NCI-H128 (cell line): ENCODE measurements at regions not wholly inside any gene's neighbourhood (a gene's known extent, or its start where the extent isn't known, plus 50 kb on each side); places are given as distances from the start of the nearest gene placed in this dataset.

Experiments used
- DNase-seq: peaks from one replicate; lab custom pipeline; 2025; ENCODE audit not compliant: unreplicated experiment; lab: John Stamatoyannopoulos, UW

DNA sequence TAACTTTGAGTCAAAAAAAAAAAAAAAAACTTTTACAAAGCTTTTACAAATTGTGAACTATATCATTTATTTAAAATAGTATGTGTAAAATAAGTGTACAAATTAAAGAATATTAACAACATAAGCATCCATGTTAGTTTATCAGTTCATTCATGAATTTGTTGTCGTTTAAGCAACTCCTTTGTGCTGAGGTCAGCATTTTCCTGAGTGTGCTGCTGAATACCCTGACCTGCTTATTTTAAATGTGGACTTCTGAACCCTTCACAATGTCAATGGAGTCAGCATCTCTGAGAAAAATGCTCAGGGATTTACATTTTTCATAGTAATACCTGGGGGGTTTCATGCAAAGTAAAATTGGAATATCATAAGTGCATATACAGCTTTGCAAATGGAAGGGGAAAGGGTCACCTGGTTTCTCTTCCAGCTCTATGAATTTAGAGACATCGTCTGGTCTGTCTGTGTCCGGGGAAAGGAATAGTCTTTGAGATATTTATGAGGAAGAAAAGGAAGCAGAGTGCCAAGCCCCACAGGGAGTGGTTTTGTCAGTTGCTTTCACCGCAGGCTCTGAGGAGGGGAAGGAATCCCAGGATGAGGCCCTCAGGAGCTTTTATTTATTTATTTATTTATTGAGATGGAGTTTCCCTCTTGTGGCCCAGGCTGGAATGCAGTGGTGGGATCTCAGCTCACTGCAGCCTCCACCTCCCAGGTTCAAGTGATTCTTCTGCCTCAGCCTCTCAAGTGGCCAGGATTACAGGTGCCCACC lies 125.5 kb upstream of the SVIL start:
- no peak for DNase-seq

- no peak for DNase-seq
Observed at GRCh38 chr10:29757551-29758297, 123.0 kb upstream of the SVIL start.

DNA sequence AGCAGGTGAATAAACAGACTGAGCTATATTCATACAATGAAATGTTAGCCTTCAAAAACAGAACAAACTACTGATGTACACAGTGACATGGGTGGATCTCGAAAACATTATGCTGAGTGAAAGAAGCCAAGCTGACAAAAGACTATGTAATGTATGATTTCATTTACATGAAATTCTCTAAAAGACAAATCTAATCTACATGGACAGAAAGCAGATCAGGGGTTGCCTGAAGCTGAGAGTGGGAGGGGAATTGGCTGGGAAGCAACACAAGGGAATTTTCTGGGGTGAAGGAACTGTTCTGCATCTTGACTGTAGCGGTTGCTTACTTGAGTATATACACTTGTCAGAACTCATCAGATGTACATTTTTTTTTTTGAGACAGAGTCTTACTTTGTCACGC lies 121.7 kb upstream of the SVIL start:
- DNase-seq: no peak

DNA sequence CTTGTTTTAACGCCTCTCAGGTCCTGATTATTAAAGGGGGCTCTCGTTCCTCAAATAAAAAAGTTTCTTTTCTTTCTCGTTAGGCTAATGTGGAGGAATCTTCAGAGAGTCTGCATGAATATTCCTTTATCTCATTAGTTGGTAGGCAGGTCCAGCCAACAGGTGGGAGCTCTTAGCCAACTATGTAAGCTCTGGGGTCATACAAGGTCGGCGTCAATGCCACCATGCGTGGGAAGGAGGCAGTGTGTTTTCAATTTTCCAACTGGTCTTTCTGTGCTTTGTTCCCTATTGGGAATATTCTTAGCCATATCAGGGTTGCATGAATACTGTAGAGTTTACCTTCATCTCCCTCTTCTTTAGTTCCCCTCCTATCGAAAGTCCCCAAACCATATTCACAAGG lies 118.5 kb upstream of the SVIL start:
- DNase-seq: no peak

GRCh38 chr10:29751684-29752083 lies 116.9 kb upstream of the SVIL start:
- DNase-seq: no peak

DNA sequence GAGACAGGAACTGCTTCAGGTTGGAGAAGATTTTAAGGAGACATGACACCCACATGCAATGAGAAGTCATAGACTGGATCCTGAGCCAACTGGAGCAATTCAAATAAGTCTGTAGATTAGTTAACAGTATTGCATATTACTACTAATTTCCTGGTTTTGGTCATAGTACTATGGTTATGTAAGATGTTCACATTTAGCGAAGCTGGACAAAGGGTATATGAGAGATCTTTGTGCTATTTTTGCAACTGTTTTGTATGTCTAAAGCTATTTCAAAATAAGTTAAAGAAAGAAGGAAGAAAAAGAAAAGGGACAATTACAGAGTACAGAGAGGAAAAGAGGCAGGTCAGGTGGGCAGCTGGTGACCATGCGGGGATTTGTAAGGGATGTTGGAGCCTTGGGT lies 116.5 kb upstream of the SVIL start:
- no peak for DNase-seq

DNA sequence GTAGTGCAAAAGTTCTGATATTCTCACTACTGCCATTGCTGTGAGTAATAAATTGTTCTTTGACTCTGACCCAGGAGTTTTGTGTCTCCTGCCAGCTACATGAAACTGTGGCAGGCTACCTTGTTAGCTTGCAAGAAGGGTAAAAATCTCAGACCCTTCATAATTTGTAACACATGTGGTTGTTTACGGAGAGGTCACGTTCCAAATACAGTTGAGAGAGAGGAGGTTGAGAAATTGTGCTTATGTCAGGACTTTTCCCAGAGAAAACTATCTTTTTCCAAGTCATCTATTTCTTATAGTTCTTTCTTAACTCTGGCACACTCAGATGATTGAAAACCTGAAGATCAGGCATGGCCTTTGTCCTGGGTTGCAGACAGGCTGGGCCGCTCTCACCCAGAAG lies 114.4 kb upstream of the SVIL start:
- no peak for DNase-seq

DNA sequence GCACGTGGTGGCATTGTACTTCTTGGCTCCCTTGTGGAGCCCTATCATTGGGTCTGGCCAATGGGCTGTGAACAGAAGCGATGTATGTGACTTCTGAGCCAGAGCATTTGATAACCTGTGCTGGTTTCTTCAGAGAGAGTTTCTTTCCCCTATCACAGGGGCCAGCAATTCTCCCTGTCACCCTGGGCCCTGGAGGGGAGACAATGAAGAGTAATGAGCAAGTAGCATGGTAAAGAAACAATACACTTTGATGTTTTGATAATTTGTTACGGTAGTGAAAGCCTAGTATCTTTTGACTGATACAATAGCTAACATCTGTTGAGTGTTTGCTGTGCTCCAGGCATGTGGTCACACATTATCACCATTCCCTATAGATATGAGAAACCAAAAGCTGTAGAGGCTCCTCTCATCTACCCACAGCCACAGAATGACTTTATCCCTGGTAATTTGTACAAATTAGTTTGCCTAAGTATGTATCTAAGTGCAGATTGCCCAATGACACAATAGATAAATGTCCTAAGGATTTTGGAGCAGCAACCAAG lies 113.4 kb upstream of the SVIL start:
- DNase-seq: no peak

GRCh38 chr10:29746080-29746797 lies 111.5 kb upstream of the SVIL start:
- no peak for DNase-seq

GRCh38 chr10:29740981-29741545 lies 106.3 kb upstream of the SVIL start:
- DNase-seq: no peak

DNA sequence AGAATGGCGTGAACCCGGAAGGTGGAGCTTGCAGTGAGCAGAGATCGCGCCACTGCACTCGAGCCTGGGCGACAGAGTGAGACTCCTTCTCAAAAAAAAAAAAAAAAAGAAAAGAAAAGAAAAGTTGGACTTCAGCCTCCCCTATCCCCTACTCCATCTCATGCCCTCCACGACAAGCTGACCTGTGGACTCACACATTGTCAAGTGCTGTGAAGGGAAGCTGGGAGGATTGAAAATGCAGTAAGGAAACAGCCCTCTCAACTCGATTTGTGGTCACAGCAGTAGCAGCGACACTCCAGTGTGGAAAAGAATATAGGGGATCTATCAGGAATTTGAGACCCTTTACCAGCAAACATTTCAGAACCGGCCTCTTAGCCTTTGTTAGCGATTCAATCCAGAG lies 103.6 kb upstream of the SVIL start:
- DNase-seq: no peak

- no peak for DNase-seq
Observed at GRCh38 chr10:29737074-29737593, 102.4 kb upstream of the SVIL start.

GRCh38 chr10:29736366-29737073 lies 101.7 kb upstream of the SVIL start:
- no peak for DNase-seq

DNA sequence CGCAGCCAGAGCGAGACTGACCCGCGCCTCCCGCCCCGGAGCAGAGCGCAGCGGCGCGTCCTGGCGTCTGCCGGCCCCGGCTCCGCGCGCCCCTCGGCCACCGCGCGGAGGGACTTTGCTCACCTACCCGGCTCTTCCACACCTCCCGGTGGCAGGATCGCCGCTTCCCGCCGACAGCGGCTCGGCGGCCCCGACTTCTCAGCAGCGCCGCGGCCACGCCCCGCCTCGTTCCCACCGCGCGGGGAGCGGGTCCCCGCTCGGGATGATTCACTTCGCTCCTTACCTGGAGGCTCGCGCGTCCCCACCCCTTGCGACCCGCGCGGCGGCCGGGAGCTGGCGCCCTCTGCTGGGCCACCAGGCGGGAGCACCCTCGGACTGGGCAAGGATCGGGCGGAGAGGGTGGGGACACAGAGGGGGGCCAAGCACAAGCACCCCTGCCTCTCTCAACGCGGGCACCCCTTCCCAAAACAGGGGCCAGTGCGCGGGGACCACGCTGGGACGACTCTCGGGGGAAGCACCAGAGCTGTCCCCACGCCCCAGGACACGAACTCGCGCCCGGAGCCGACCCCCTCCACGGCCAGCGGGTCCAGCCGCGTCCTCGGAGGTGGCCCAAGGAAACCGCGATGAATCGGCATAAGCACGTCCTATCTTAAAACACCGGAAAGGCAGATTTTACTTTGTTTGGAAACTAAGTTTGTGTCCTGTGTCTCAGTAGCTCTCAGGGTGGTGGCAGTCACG lies 101.0 kb upstream of the SVIL start:
- peak; percentile 54 for DNase-seq

- no peak for DNase-seq
Observed at GRCh38 chr10:29734962-29735627, 100.3 kb upstream of the SVIL start.

- DNase-seq: no peak
Observed at GRCh38 chr10:29734640-29734961, 99.8 kb upstream of the SVIL start.

DNA sequence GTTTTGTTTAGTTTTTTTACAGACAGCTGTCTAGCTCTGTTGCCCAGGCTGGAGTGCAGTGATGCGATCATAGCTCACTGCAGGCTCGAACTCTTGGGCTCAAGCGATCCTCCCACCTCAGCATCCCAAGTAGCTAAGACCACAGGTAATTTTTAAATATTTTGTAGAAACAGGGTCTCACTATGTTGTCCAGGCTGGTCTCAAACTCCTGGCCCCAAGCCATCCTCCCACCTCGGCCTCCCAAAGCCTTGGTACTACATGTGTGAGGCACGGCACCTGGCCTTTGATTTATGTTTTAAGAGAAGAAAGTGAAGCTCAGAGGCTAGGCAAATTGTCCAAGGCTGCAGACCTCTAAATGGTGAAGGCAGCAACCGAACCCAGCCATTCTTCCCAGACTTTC lies 98.6 kb upstream of the SVIL start:
- no peak for DNase-seq

GRCh38 chr10:29732918-29733317 lies 98.1 kb upstream of the SVIL start:
- no peak for DNase-seq

- DNase-seq: no peak
Observed at GRCh38 chr10:29731760-29732159, 97.0 kb upstream of the SVIL start.
